Body of pancreas (tissue), 4 donors: ENCODE measurements at regions not wholly inside any gene's neighbourhood (a gene's known extent, or its start where the extent isn't known, plus 50 kb on each side); places are given as distances from the start of the nearest gene placed in this dataset.

Experiments used
- CTCF ChIP-seq, 7 experiments: fragments of 450-650 bp in 4 of 7; fragments of 200-600 bp in 3 of 7; sonication (generic) in 3 of 7; IDR thresholded peaks; one replicate each; pipeline ENCODE4 v1.5.1; 2016 to 2019; ENCODE audit warnings: antibody characterized with exemption in 7 of 7
- POLR2A ChIP-seq, 3 donors: fragments of 450-650 bp; IDR thresholded peaks; one replicate each; pipeline ENCODE4 v1.6.1; 2016; ENCODE audit warnings: antibody characterized with exemption in 3 of 3, mild to moderate bottlenecking in 2 of 3

- TF ChIP-seq CTCF (IDR thresholded peaks at IDR 0.05): no peak
- TF ChIP-seq POLR2A (IDR thresholded peaks at IDR 0.05): no peak
Measured at GRCh38 chr1:94644352-94644751, 102.8 kb upstream of the F3 start.
